Heart left ventricle (tissue), 16 donors: ENCODE measurements at regions not wholly inside any gene's neighbourhood (a gene's known extent, or its start where the extent isn't known, plus 50 kb on each side); places are given as distances from the start of the nearest gene placed in this dataset.

ENCODE experiments used
- ATAC-seq, 4 donors: fragments of 200-7000 bp; cut with Tn5 transposase; one replicate each; pipeline ENCODE4 v1.9.1; 2020 to 2022; ENCODE audit warnings: moderate library complexity in 4 of 4, mild to moderate bottlenecking in 3 of 4, moderate number of reproducible peaks in 1 of 4
- DNase-seq, 5 donors: peaks; one replicate each; pipeline ENCODE4 v3.0.0-alpha.2; 2020
- H3K27ac ChIP-seq, 12 donors: fragments of 200-600 bp; sonication (generic) in 4 of 12; one replicate each; pipeline versions ENCODE4 v1.5.0 to v1.8.0; 2016 to 2022; ENCODE audit warnings: mild to moderate bottlenecking in 2 of 12
- H3K27me3 ChIP-seq, 9 donors: fragments of 200-600 bp; sonication (generic) in 2 of 9; one replicate each; pipeline versions ENCODE4 v1.5.1 to v1.8.0; 2016 to 2022; ENCODE audit warnings: mild to moderate bottlenecking in 3 of 9
- H3K36me3 ChIP-seq, 9 donors: fragments of 200-600 bp; sonication (generic) in 2 of 9; one replicate each; pipeline versions ENCODE4 v1.5.0 to v1.8.0; 2018 to 2022; ENCODE audit warnings: mild to moderate bottlenecking in 2 of 9
- H3K4me1 ChIP-seq, 12 donors: fragments of 200-600 bp; sonication (generic) in 4 of 12; one replicate each; pipeline versions ENCODE4 v1.5.0 to v1.8.0; 2016 to 2022; ENCODE audit warnings: mild to moderate bottlenecking in 3 of 12
- H3K4me3 ChIP-seq, 12 donors: fragments of 200-600 bp; sonication (generic) in 4 of 12; one replicate each; pipeline versions ENCODE4 v1.5.0 to v1.8.0; 2017 to 2022; ENCODE audit warnings: mild to moderate bottlenecking in 9 of 12, moderate library complexity in 4 of 12
- H3K9me3 ChIP-seq, 12 donors: fragments of 200-600 bp; sonication (generic) in 4 of 12; one replicate each; pipeline versions ENCODE4 v1.5.0 to v1.8.0; 2016 to 2022; ENCODE audit warnings: mild to moderate bottlenecking in 1 of 12
- POLR2A ChIP-seq, 2 donors: fragments of 450-650 bp; IDR thresholded peaks; one replicate each; pipeline ENCODE4 v1.6.1; 2017; ENCODE audit warnings: antibody characterized with exemption in 2 of 2, mild to moderate bottlenecking in 2 of 2, moderate library complexity in 2 of 2
- WGBS, 4 donors: extraction: QIAGEN DNeasy Blood & Tissue Kit in 2 of 4; methylation state at CpG; one replicate each; pipeline versions ENCODE4 v1.1.5 to v1.1.7; 2013 to 2018; 5-methylcytosine and 5-hydroxymethylcytosine counted together
- intact Hi-C, 10 donors: fragments of 100-400 bp; cut with DNase I; formaldehyde crosslinking; loops; one replicate each; pipeline versions ENCODE4 v1.11.1 to v1.14.2; 2022
- TF ChIP-seq, protein P1 (sequence below), 12 donors: fragments of 200-600 bp; sonication (generic) in 4 of 12; IDR thresholded peaks; one replicate each; pipeline versions ENCODE4 v1.5.0 to v1.8.0; 2018 to 2022; ENCODE audit warnings: antibody characterized with exemption in 12 of 12, mild to moderate bottlenecking in 5 of 12
- donor health status: ischemic (EF 13 %, LVEDD 7.1; RV severe dilation, severe dysfunction).
- donor health status: healthy with polysubstance abuse.
- donor health status: DM: no; HTN: yes; CAD: no.
- donor health status: DM: no; HTN: no; CAD: no.
- donor health status: ischemic (EF 25% LVEDD 6.9; RV normal size, moderate dysfunction).
- donor health status: ischemic (EF 25% LVEDD 5.7; RV mildly dilated, moderate dysfunction).
- donor health status: healthy.
- donor health status: DM: yes; HTN: yes; CAD: no.
- donor health status: ischemic (EF 35%, LVEDD 5.7; RV mildly dilated, moderate dysfunction).
- donor health status: nonischemic (EF 11% LVEDD 7.7; RV severe dilation, severe dysfunction).
- donor health status: DM: yes; HTN: yes; CAD: no.
- donor health status: PGD.
- donor health status: ischemic (EF 29% LVEDD 5.4; RV normal size, mild dysfunction).
- donor health status: nonischemic (EF 23%, LVEDD 6.1; RV moderate dilation, normal function).

DNA sequence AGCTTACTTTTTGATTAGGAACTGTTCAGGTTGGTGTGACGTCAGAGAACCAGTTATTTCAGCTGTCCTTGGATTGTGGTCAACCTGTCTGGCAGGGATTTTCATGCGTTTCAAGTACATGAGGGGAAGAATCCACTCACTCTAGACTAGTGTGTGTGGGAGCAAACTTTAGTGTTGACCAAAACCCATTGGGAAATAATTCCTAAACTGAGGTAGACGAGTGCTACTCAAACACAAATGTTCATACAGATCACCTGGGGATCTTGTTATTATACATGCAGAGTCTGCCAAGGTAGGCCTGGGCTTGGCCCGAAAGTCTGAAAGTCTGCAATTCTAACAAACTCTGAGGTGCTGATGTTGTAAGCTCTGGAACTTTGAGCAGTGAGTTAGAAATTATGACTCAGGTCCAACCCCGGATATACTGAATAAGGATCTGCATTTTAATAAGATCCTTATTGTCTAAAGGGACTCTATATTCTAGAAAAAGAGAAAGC is 111.1 kb upstream of the CREB5 start:
- TF ChIP-seq, protein P1, sequence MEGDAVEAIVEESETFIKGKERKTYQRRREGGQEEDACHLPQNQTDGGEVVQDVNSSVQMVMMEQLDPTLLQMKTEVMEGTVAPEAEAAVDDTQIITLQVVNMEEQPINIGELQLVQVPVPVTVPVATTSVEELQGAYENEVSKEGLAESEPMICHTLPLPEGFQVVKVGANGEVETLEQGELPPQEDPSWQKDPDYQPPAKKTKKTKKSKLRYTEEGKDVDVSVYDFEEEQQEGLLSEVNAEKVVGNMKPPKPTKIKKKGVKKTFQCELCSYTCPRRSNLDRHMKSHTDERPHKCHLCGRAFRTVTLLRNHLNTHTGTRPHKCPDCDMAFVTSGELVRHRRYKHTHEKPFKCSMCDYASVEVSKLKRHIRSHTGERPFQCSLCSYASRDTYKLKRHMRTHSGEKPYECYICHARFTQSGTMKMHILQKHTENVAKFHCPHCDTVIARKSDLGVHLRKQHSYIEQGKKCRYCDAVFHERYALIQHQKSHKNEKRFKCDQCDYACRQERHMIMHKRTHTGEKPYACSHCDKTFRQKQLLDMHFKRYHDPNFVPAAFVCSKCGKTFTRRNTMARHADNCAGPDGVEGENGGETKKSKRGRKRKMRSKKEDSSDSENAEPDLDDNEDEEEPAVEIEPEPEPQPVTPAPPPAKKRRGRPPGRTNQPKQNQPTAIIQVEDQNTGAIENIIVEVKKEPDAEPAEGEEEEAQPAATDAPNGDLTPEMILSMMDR (IDR thresholded peaks at IDR 0.05), result no peak
- TF ChIP-seq POLR2A (IDR thresholded peaks at IDR 0.05), result no peak
- Histone ChIP-seq H3K27ac (peak overlapping the region in 1 of 12 donors; percentile 8), H3K4me1 (peaks cover 0 to 12% (median 7%) of the 10 kb centered on the region in 12 donors), H3K36me3 (no peaks in the 10 kb centered on the region), H3K4me3 (no peak overlapping the region), H3K9me3 (no peaks in the 10 kb centered on the region), H3K27me3 (no peaks in the 10 kb centered on the region)
- intact Hi-C loops, result loop anchor here in 4 of 10 donors (5.0 to 10.0 kb wide), 4 partner anchors 84 to 551 kb away; no protein-coding TSS in a partner anchor
- ATAC-seq (peak; percentile 7 to 47 (median 38)), DNase-seq (no peak)
- 55 to 73% (median 60%) methylated on average over 5 of the region's 5 CpGs for WGBS, 4 donors

- no peaks in the 10 kb centered on the region for H3K9me3 ChIP-seq
- no peaks in the 10 kb centered on the region for H3K27me3 ChIP-seq
- ATAC-seq (no peak), DNase-seq (no peak)
- no peak overlapping the region for H3K27ac ChIP-seq
- TF ChIP-seq, protein P1 (IDR thresholded peaks at IDR 0.05), result no peak
- no peak for TF ChIP-seq POLR2A (IDR thresholded peaks at IDR 0.05)
- intact Hi-C loops, result loop anchor here in 4 of 10 donors (5.0 to 10.0 kb wide), 4 partner anchors 81 to 548 kb away; no protein-coding TSS in a partner anchor
- H3K4me3 ChIP-seq, result no peak overlapping the region
- H3K36me3 ChIP-seq, result no peaks in the 10 kb centered on the region
- peaks cover 0 to 12% (median 6%) of the 10 kb centered on the region in 12 donors for H3K4me1 ChIP-seq
These were observed 108.0 kb upstream of the CREB5 start for GRCh38 chr7:28304290-28304689.

DNA sequence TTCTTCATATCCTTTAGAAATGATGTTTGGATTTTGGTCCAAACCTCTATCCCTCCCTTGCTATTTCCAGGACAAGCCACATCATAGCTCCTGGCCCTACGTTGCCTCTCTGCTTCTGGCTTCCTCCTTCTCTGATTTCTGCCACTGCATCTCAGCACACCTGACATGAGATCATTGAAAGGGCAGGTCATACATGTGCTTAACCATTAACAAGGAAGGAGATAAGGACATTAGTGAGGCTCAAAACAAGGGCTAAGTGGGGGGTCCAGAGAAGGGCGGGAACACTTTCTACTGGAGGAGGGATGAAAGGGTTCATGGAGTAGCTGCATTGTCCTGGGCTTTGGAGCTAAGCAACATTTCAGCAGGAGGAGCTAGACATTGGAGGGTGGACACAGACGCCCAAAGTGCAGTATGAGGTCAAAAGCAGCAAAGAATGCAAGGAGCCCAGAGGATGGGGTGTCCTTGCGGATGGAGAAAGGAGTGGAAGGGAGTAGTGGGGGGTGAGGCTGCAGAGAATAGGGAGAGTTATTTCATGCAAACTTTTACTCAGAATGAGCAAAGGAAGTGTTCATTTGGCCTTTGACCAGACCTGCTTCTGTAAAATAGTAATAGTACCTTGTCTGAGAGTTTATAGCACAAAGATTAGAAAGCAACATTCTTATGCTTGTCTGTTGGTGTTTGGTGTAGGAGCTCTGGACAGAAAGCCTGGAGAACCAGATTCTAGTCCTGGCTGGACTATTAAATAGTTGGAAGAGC is 102.4 kb upstream of the CREB5 start:
- peaks cover 0 to 28% (median 2%) of the 10 kb centered on the region in 9 donors for H3K27me3 ChIP-seq
- H3K36me3 ChIP-seq, result no peaks in the 10 kb centered on the region
- no peak for ATAC-seq
- 65 to 79% (median 71%) methylated on average over 4 of the region's 4 CpGs for WGBS, 4 donors
- intact Hi-C loops, result loop anchor here in 3 of 10 donors (5.0 to 10.0 kb wide), 3 partner anchors 72 to 315 kb away; no protein-coding TSS in a partner anchor
- H3K4me1 ChIP-seq, result no peaks in the 10 kb centered on the region
- no peak overlapping the region for H3K4me3 ChIP-seq
- H3K27ac ChIP-seq, result no peak overlapping the region
- DNase-seq, result no peak
- TF ChIP-seq POLR2A (IDR thresholded peaks at IDR 0.05), result no peak
- TF ChIP-seq, protein P1 (IDR thresholded peaks at IDR 0.05), result no peak
- no peaks in the 10 kb centered on the region for H3K9me3 ChIP-seq

GRCh38 chr7:28310460-28310848 is 101.9 kb upstream of the CREB5 start:
- ATAC-seq (no peak), DNase-seq (no peak)
- intact Hi-C loops, result loop anchor here in 1 of 10 donors (5.0 kb wide), 1 partner anchor 72 kb away; no protein-coding TSS in a partner anchor
- H3K9me3 ChIP-seq, result no peaks in the 10 kb centered on the region
- H3K4me3 ChIP-seq, result no peak overlapping the region
- no peak overlapping the region for H3K27ac ChIP-seq
- peaks cover 0 to 34% (median 2%) of the 10 kb centered on the region in 9 donors for H3K27me3 ChIP-seq
- 92 to 97% (median 94%) methylated on average over 6 of the region's 6 CpGs for WGBS, 4 donors
- no peak for TF ChIP-seq POLR2A (IDR thresholded peaks at IDR 0.05)
- TF ChIP-seq, protein P1 (IDR thresholded peaks at IDR 0.05), result no peak
- H3K4me1 ChIP-seq, result peaks cover 0 to 4% (median 0%) of the 10 kb centered on the region in 12 donors
- no peaks in the 10 kb centered on the region for H3K36me3 ChIP-seq
